OCI-LY7 (cell line): ENCODE measurements at regions not wholly inside any gene's neighbourhood (a gene's known extent, or its start where the extent isn't known, plus 50 kb on each side); places are given as distances from the start of the nearest gene placed in this dataset.

Experiments
- BruUV-seq: library from RNA; stranded (reverse); fragments of 400-500 nt; replicated peaks from 2 replicates; lab custom pipeline; 2021; lab: Mats Ljungman, UMichigan
- CTCF ChIA-PET: fragments of 300-600 bp; sonication (Branson Sonifier 250); formaldehyde crosslinking; loops from one replicate; lab custom pipeline; 2022; ENCODE audit warnings: antibody characterized with exemption; ENCODE audit not compliant: unreplicated experiment; lab: Charles Lee
- POLR2A ChIA-PET: fragments of 300-600 bp; sonication (Branson Sonifier 250); formaldehyde crosslinking; loops from one replicate; lab custom pipeline; 2022; ENCODE audit warnings: antibody characterized with exemption; lab: Charles Lee
- DNase-seq: peaks from one replicate; pipeline ENCODE4 v3.0.0-alpha.2; 2015; ENCODE audit warnings: low spot score
- H2AFZ ChIP-seq: fragments of 200-600 bp; sonication (generic), shearing (Covaris generic); 2 replicates; pipeline ENCODE4 v1.6.1; 2014; ENCODE audit warnings: mild to moderate bottlenecking, antibody characterized with exemption, low read length, moderate library complexity
- H3K27ac ChIP-seq: fragments of 200-600 bp; sonication (generic); 2 replicates; pipeline ENCODE4 v1.5.1; 2014; ENCODE audit warnings: mixed run types, low read depth, mild to moderate bottlenecking, moderate library complexity, low read length, inconsistent platforms; ENCODE audit not compliant: poor library complexity, severe bottlenecking
- H3K36me3 ChIP-seq: fragments of 200-600 bp; sonication (generic); 2 replicates; pipeline ENCODE4 v1.6.1; 2014; ENCODE audit warnings: mild to moderate bottlenecking, antibody characterized with exemption, low read length, moderate library complexity, mixed read lengths; ENCODE audit not compliant: insufficient read depth
- H3K4me1 ChIP-seq: fragments of 200-600 bp; sonication (generic); 2 replicates; pipeline ENCODE4 v1.5.1; 2014; ENCODE audit warnings: mild to moderate bottlenecking, low read length; ENCODE audit not compliant: insufficient read depth, poor library complexity, severe bottlenecking
- H3K4me2 ChIP-seq: fragments of 200-600 bp; sonication (generic); 2 replicates; pipeline ENCODE4 v1.6.1; 2014; ENCODE audit warnings: mild to moderate bottlenecking, low read length
- H3K4me3 ChIP-seq: fragments of 200-600 bp; sonication (generic); 2 replicates; pipeline ENCODE4 v1.5.1; 2014; ENCODE audit warnings: mild to moderate bottlenecking, low read depth, low read length; ENCODE audit not compliant: poor library complexity, severe bottlenecking
- H3K79me2 ChIP-seq: fragments of 200-600 bp; sonication (generic); 2 replicates; pipeline ENCODE4 v1.6.1; 2016; ENCODE audit warnings: low read depth, mild to moderate bottlenecking, low read length, moderate library complexity, mixed read lengths; ENCODE audit not compliant: insufficient read depth
- H3K9me2 ChIP-seq: fragments of 200-600 bp; sonication (generic); 2 replicates; pipeline ENCODE4 v1.6.1; 2016; ENCODE audit warnings: mild to moderate bottlenecking, low read length, mixed read lengths; ENCODE audit not compliant: insufficient read depth
- H3K9me3 ChIP-seq: fragments of 200-600 bp; sonication (generic); 2 replicates; pipeline ENCODE4 v1.6.1; 2014; ENCODE audit warnings: mild to moderate bottlenecking, mixed run types, low read length, mixed read lengths
- H4K20me1 ChIP-seq: fragments of 200-600 bp; sonication (generic); 2 replicates; pipeline ENCODE4 v1.6.1; 2014; ENCODE audit warnings: mild to moderate bottlenecking, antibody characterized with exemption, low read length, moderate library complexity, mixed read lengths; ENCODE audit not compliant: insufficient read depth
- CTCF ChIP-seq: fragments of 200-600 bp; sonication (generic); conservative IDR thresholded peaks from 2 replicates; pipeline ENCODE4 v1.5.1; 2014; ENCODE audit warnings: mild to moderate bottlenecking, antibody characterized with exemption, low read length, moderate library complexity, mixed read lengths
- EZH2phosphoT487 ChIP-seq: fragments of 200-600 bp; sonication (generic); IDR thresholded peaks from 2 replicates; pipeline ENCODE4 v1.6.1; 2018; ENCODE audit warnings: low read depth, borderline replicate concordance, mild to moderate bottlenecking, mixed run types, antibody characterized with exemption, low read length, moderate library complexity, mixed read lengths
- intact Hi-C: fragments of 100-400 bp; cut with micrococcal nuclease; formaldehyde crosslinking; loops from one replicate; pipeline ENCODE4 v1.10.0; 2022; ENCODE audit not compliant: unreplicated experiment

GRCh38 chr7:124275411-124275810 lies 242.5 kb upstream of the TMEM229A start:
- Histone ChIP-seq H3K9me3 (no peaks in the 10 kb centered on the region), H3K27ac (no peak overlapping the region), H3K4me2 (no peak overlapping the region), H3K4me3 (no peak overlapping the region), H4K20me1 (no peaks in the 10 kb centered on the region), H3K36me3 (no peaks in the 10 kb centered on the region), H3K4me1 (no peaks in the 10 kb centered on the region), H3K9me2 (no peaks in the 10 kb centered on the region), H2AFZ (no peak overlapping the region), H3K79me2 (no peaks in the 10 kb centered on the region)
- TF ChIP-seq EZH2phosphoT487, result no peak
- TF ChIP-seq CTCF, result no peak
- CTCF ChIA-PET, result no interaction called here
- no peak for DNase-seq
- intact Hi-C loops, result no loop called here
- POLR2A ChIA-PET, result interaction anchor here (0.6 to 1.1 kb wide), 3 partner anchors 15 to 455 kb away, joined by 3 to 4 read pairs (median 3); no protein-coding TSS in a partner anchor
- no TSS peak for BruUV-seq

GRCh38 chr7:124269774-124270173 lies 236.9 kb upstream of the TMEM229A start:
- no peak overlapping the region for H3K4me2 ChIP-seq
- no peak for DNase-seq
- H3K36me3 ChIP-seq, result no peaks in the 10 kb centered on the region
- ChIA-PET POLR2A (interaction anchor here (0.9 kb wide), 1 partner anchor 83 kb away, joined by 4 read pairs; no protein-coding TSS in a partner anchor), CTCF (interaction anchor here (0.6 kb wide), 1 partner anchor 735 kb away, joined by 5 read pairs; no protein-coding TSS in a partner anchor)
- no peaks in the 10 kb centered on the region for H3K79me2 ChIP-seq
- H2AFZ ChIP-seq, result no peak overlapping the region
- H3K9me3 ChIP-seq, result no peaks in the 10 kb centered on the region
- H3K4me3 ChIP-seq, result no peak overlapping the region
- no peaks in the 10 kb centered on the region for H3K9me2 ChIP-seq
- intact Hi-C loops, result loop anchor here (2.0 kb wide), 1 partner anchor 75 kb away; no protein-coding TSS in a partner anchor
- no peaks in the 10 kb centered on the region for H4K20me1 ChIP-seq
- no peak overlapping the region for H3K27ac ChIP-seq
- no peak for TF ChIP-seq EZH2phosphoT487
- TF ChIP-seq CTCF, result no peak
- H3K4me1 ChIP-seq, result no peaks in the 10 kb centered on the region
- BruUV-seq, result no TSS peak

GRCh38 chr7:124267154-124267553 lies 234.3 kb upstream of the TMEM229A start:
- H3K4me3 ChIP-seq, result no peak overlapping the region
- H2AFZ ChIP-seq, result no peak overlapping the region
- BruUV-seq, result no TSS peak
- no peak for DNase-seq
- no peak overlapping the region for H3K27ac ChIP-seq
- no peak overlapping the region for H3K4me2 ChIP-seq
- intact Hi-C loops, result no loop called here
- H3K36me3 ChIP-seq, result no peaks in the 10 kb centered on the region
- no peaks in the 10 kb centered on the region for H3K9me3 ChIP-seq
- H3K4me1 ChIP-seq, result no peaks in the 10 kb centered on the region
- no peaks in the 10 kb centered on the region for H4K20me1 ChIP-seq
- TF ChIP-seq EZH2phosphoT487, result no peak
- TF ChIP-seq CTCF, result no peak
- no peaks in the 10 kb centered on the region for H3K79me2 ChIP-seq
- POLR2A ChIA-PET, result interaction anchor here (0.6 kb wide), 1 partner anchor 1462 kb away, joined by 4 read pairs; no protein-coding TSS in a partner anchor
- H3K9me2 ChIP-seq, result no peaks in the 10 kb centered on the region
- CTCF ChIA-PET, result no interaction called here
